Breast epithelium (tissue), 3 donors: ENCODE measurements at regions not wholly inside any gene's neighbourhood (a gene's known extent, or its start where the extent isn't known, plus 50 kb on each side); places are given as distances from the start of the nearest gene placed in this dataset.

ENCODE experiments used
- CTCF ChIP-seq, 3 donors: fragments of 450-650 bp; IDR thresholded peaks; one replicate each; pipeline ENCODE4 v1.5.1; 2016 to 2017; ENCODE audit warnings: antibody characterized with exemption in 3 of 3, mild to moderate bottlenecking in 3 of 3, moderate library complexity in 3 of 3
- POLR2A ChIP-seq: fragments of 450-650 bp; IDR thresholded peaks from one replicate; pipeline ENCODE4 v1.6.1; 2016; ENCODE audit warnings: antibody characterized with exemption, mild to moderate bottlenecking, moderate library complexity

- TF ChIP-seq CTCF (IDR thresholded peaks at IDR 0.05) (no peak), POLR2A (no peak)
Observed at GRCh38 chr12:125610971-125611370, 545.7 kb downstream of the AACS start.
